HPDE6-E6E7 (cell line): ENCODE measurements at regions not wholly inside any gene's neighbourhood (a gene's known extent, or its start where the extent isn't known, plus 50 kb on each side); places are given as distances from the start of the nearest gene placed in this dataset.
"Not testable (repeated sequence)": the region's sequence is repeated elsewhere in the genome, so short reads cannot be mapped to it uniquely, and the experiment has no call there.

Source experiments
- DNase-seq: peaks from one replicate; pipeline ENCODE4 v3.0.0; 2011; ENCODE audit warnings: missing footprints; ENCODE audit errors: extremely low spot score

- no peak for DNase-seq
Measured at GRCh38 chr5:159644053-159644452, 272.2 kb upstream of the ADRA1B start.

- no peak for DNase-seq
Measured at GRCh38 chr5:159645179-159645846, 271.0 kb upstream of the ADRA1B start.

GRCh38 chr5:159650803-159651202, 265.5 kb upstream of the ADRA1B start:
- DNase-seq, result no peak

- DNase-seq, result no peak
Measured at GRCh38 chr5:159655757-159656409, 260.4 kb upstream of the ADRA1B start.

- no peak for DNase-seq
Measured at GRCh38 chr5:159657298-159657697, 259.0 kb upstream of the ADRA1B start.

GRCh38 chr5:159657771-159658170, 258.5 kb upstream of the ADRA1B start:
- no peak for DNase-seq

- DNase-seq, result no peak
Measured at GRCh38 chr5:159658266-159658925, 257.9 kb upstream of the ADRA1B start.

- DNase-seq, result peak; percentile 42
Measured at GRCh38 chr5:159660401-159660800, 255.9 kb upstream of the ADRA1B start.

GRCh38 chr5:159663986-159664385, 252.3 kb upstream of the ADRA1B start:
- no peak for DNase-seq

GRCh38 chr5:159667286-159667685, 249.0 kb upstream of the ADRA1B start:
- no peak for DNase-seq

- no peak for DNase-seq
Measured at GRCh38 chr5:159668556-159668955, 247.7 kb upstream of the ADRA1B start.

GRCh38 chr5:159669559-159669958, 246.7 kb upstream of the ADRA1B start:
- DNase-seq, result no peak

GRCh38 chr5:159671886-159672285, 244.4 kb upstream of the ADRA1B start:
- DNase-seq, result no peak

GRCh38 chr5:159673538-159673937, 242.7 kb upstream of the ADRA1B start:
- DNase-seq, result no peak

- DNase-seq, result no peak
Measured at GRCh38 chr5:159678657-159679392, 237.5 kb upstream of the ADRA1B start.

GRCh38 chr5:159680095-159680494, 236.2 kb upstream of the ADRA1B start:
- DNase-seq, result no peak

- no peak for DNase-seq
Measured at GRCh38 chr5:159681661-159682060, 234.6 kb upstream of the ADRA1B start.

- DNase-seq, result no peak
Measured at GRCh38 chr5:159682623-159683022, 233.7 kb upstream of the ADRA1B start.

- DNase-seq, result not testable (repeated sequence)
Measured at GRCh38 chr5:159687892-159688291, 228.4 kb upstream of the ADRA1B start.

- DNase-seq, result no peak
Measured at GRCh38 chr5:159695741-159696294, 220.5 kb upstream of the ADRA1B start.

- DNase-seq, result no peak
Measured at GRCh38 chr5:159697530-159697929, 218.8 kb upstream of the ADRA1B start.

GRCh38 chr5:159698322-159698721, 218.0 kb upstream of the ADRA1B start:
- no peak for DNase-seq
